GM18505 (cell line): ENCODE measurements at regions not wholly inside any gene's neighbourhood (a gene's known extent, or its start where the extent isn't known, plus 50 kb on each side); places are given as distances from the start of the nearest gene placed in this dataset.
"Not testable (repeated sequence)": the region's sequence is repeated elsewhere in the genome, so short reads cannot be mapped to it uniquely, and the experiment has no call there.

Experiments used
- ATAC-seq: cut with Tn5 transposase; IDR thresholded peaks from one replicate; pipeline ENCODE4 v1.9.1; 2021; ENCODE audit not compliant: unreplicated experiment
- POLR2A ChIP-seq: IDR thresholded peaks from 4 replicates; pipeline ENCODE4 v1.6.1; 2011; ENCODE audit warnings: borderline replicate concordance; ENCODE audit not compliant: insufficient read depth, insufficient read length; ENCODE audit errors: extremely low read depth

- ATAC-seq = no peak
- TF ChIP-seq POLR2A = no peak
Measured at GRCh38 chr4:177974461-177974860, 532.2 kb upstream of the AGA start.

DNA sequence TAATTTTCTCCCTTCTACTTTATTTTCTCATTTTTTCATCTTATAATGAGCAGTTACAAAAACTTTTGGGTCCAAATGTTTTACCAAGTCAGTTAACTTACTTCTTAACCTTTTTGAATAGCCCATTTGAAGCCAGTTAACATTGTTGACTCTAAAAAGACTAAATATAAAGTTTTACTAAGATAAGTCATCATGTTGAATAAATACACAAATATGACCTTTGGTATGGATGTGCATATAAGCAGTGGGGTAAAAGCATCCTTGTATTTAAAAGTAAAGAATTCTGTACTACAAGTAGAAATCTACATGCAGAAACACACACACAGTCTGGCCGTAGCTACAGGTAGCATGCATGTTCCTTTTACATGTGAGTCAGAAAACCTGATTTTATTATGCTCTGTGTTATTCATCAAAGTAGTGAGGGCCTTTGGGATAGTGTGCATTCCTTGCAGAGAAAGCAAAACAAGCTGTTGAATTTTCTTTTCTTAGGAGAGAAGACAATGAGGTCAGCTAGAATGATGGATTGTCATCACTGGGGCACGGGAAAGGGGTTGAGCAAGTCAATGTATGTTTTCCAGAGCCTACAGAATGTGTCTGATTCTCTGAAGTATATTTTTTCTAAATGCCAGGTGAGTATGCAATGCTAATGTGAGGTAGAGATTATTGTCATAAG lies 533.2 kb upstream of the AGA start:
- no peak for ATAC-seq
- TF ChIP-seq POLR2A = no peak

DNA sequence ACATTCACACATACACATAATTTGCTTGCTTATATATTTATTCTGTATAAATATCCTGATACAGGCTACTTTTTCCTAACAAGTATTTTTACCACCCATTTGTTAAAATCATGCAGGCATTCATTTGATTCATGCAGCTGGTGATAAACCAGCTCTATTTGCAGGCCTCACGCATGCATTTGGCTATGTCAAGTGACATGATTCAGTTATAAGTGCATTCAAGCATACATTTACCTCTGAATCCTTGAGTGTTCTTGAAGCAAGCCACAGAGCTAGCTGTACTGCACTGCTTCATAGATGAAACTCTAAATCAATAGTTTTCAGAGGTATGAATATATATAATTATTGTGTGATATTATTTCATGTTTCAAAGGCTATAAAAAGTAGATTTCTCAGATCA lies 544.0 kb upstream of the AGA start:
- TF ChIP-seq POLR2A = no peak
- no peak for ATAC-seq

- TF ChIP-seq POLR2A = no peak
- ATAC-seq = no peak
Measured at GRCh38 chr4:177987896-177988295, 545.7 kb upstream of the AGA start.

- TF ChIP-seq POLR2A = no peak
Measured at GRCh38 chr4:177989503-177990201, 547.4 kb upstream of the AGA start.

GRCh38 chr4:178003098-178003657 lies 560.9 kb upstream of the AGA start:
- no peak for ATAC-seq
- TF ChIP-seq POLR2A = no peak

More at GRCh38 chr4:177989503-177990201, 547.4 kb upstream of the AGA start:
- ATAC-seq = no peak

DNA sequence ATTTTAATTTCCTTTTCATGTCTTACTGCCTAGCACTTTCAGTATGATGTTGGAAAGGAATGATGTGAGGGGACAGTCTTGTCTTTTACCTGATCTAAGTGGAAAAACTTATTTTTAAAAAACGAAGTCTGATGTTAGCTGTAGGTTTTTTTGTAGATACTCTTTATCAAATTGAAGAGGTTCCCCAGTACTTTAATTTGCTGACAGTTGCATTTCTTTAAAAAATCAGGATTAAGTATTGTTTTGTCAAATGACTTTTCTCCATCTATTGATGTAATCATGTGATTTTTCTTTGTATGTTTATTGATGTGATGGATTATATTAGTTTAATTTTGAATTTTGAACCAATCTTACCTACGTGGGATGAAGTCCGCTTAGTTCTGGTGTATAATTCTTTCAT lies 568.4 kb upstream of the AGA start:
- TF ChIP-seq POLR2A = no peak
- ATAC-seq = no peak

DNA sequence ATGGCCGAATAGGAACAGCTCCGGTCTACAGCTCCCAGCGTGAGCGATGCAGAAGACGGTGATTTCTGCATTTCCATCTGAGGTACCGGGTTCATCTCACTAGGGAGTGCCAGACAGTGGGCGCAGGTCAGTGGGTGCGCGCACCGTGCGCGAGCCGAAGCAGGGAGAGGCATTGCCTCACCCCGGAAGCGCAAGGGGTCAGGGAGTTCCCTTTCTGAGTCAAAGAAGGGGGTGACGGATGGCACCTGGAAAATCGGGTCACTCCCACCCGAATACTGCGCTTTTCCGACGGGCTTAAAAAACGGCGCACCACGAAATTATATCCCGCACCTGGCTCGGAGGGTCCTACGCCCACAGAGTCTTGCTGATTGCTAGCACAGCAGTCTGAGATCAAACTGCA lies 572.8 kb upstream of the AGA start:
- not testable (repeated sequence) for ATAC-seq

- no peak for ATAC-seq
Measured at GRCh38 chr4:178026999-178027398, 584.8 kb upstream of the AGA start.

DNA sequence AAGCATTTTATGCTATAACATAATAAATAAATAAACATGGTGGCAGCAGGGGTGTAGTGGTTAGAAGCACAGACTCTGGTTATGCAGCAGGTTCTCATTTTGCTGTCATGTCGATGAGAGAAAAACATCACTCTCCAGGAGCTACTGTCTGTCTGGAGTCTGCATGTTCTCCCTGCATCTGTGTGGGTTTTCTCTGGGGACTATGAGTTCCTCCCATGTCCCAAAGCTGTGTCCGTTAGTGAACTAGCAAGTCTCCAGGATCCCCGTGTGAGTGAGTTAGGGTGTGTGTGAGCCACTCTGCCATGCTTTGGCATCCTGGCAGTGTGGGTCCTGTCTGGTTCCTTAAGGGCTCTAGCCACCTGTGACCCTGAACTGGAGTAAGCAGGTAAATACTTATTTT lies 585.6 kb upstream of the AGA start:
- no peak for ATAC-seq
- TF ChIP-seq POLR2A = no peak

More at GRCh38 chr4:178026999-178027398, 584.8 kb upstream of the AGA start:
- TF ChIP-seq POLR2A = no peak

GRCh38 chr4:178028481-178028880 lies 586.2 kb upstream of the AGA start:
- no peak for TF ChIP-seq POLR2A
- ATAC-seq = no peak

DNA sequence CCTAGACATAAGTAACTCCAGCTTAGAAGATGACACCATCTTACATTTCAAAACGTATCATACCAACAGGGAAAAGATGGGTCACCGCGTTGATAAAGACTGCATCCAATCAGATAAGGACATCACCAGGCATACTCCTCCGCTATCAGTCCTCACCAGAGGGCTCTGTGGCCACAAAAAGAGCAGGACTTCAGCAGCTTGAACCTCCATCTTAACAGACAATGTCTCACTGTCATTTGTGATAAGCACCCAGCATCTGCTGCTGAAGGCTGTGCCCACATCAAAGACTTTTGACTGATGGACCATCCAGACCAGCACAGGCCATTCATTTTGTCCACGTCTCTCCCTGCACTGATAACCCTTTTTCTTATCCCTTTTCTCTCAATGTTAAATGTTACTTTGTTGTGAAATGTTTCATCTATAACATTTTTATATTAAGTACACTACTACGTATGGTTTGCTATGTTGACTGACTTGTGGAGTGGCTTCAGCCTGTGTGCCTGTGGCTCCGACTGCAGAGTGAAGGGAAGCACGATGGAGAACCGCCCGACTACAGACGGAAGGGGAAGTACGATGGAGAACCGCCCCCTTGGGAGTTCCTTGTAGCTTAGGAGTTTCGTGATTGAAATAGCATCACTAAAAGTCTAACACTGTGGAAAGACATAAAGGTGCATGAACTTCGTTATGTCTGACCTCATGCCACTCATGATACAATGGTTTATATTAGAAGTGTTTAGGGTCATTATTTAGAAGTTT lies 595.4 kb upstream of the AGA start:
- no peak for TF ChIP-seq POLR2A
- no peak for ATAC-seq

- no peak for TF ChIP-seq POLR2A
- no peak for ATAC-seq
Measured at GRCh38 chr4:178056996-178057395, 614.8 kb upstream of the AGA start.

GRCh38 chr4:178063568-178063967 lies 621.3 kb upstream of the AGA start:
- no peak for ATAC-seq
- TF ChIP-seq POLR2A = no peak

GRCh38 chr4:178066338-178066941 lies 624.2 kb upstream of the AGA start:
- TF ChIP-seq POLR2A = no peak
- ATAC-seq = no peak
